Small intestine (tissue), 7 donors: ENCODE measurements at regions not wholly inside any gene's neighbourhood (a gene's known extent, or its start where the extent isn't known, plus 50 kb on each side); places are given as distances from the start of the nearest gene placed in this dataset.

Experiments
- DNase-seq, 2 donors: peaks; one replicate each; pipeline versions ENCODE4 v3.0.0 to v3.0.0-alpha.2; 2013
- FAIRE-seq: peaks from 2 replicates; lab custom pipeline; 2012; peaks lifted over from hg19 to GRCh38; lab: Jason Lieb, UNC
- H3K27ac ChIP-seq, 3 donors: one replicate each; pipeline ENCODE4 v1.5.1; 2013; ENCODE audit warnings: low read length in 2 of 3, mild to moderate bottlenecking in 2 of 3, control low read depth in 1 of 3, inconsistent platforms in 1 of 3, low read depth in 1 of 3, moderate library complexity in 1 of 3
- H3K27me3 ChIP-seq, 3 donors: one replicate each; pipeline ENCODE4 v1.6.1; 2013; ENCODE audit warnings: low read length in 3 of 3, inconsistent platforms in 1 of 3; ENCODE audit not compliant: control insufficient read depth in 3 of 3, insufficient read depth in 3 of 3
- H3K36me3 ChIP-seq, 3 donors: one replicate each; pipeline ENCODE4 v1.6.1; 2013; ENCODE audit warnings: low read length in 3 of 3, inconsistent platforms in 1 of 3, low read depth in 1 of 3, mild to moderate bottlenecking in 1 of 3, moderate library complexity in 1 of 3; ENCODE audit not compliant: control insufficient read depth in 3 of 3, insufficient read depth in 2 of 3
- H3K4me1 ChIP-seq, 3 donors: one replicate each; pipeline ENCODE4 v1.6.1; 2013; ENCODE audit warnings: low read length in 2 of 3, inconsistent platforms in 1 of 3, low read depth in 1 of 3, mild to moderate bottlenecking in 1 of 3, moderate library complexity in 1 of 3; ENCODE audit not compliant: control insufficient read depth in 3 of 3, insufficient read depth in 2 of 3
- H3K4me3 ChIP-seq, 3 donors: one replicate each; pipeline ENCODE4 v1.5.1; 2013; ENCODE audit warnings: low read length in 3 of 3, control low read depth in 1 of 3, inconsistent platforms in 1 of 3, low read depth in 1 of 3, mild to moderate bottlenecking in 1 of 3, moderate library complexity in 1 of 3
- H3K9me3 ChIP-seq, 2 donors: one replicate each; pipeline ENCODE4 v1.6.1; 2013; ENCODE audit warnings: low read depth in 1 of 2, low read length in 1 of 2; ENCODE audit not compliant: control insufficient read depth in 2 of 2, insufficient read depth in 1 of 2
- WGBS, 3 donors: extraction: QIAGEN DNeasy Blood & Tissue Kit; methylation state at CpG; one replicate each; pipeline ENCODE4 v1.1.7; 2013; 5-methylcytosine and 5-hydroxymethylcytosine counted together
- donor health status: healthy with polysubstance abuse.
- donor health status: control.
- donor health status: control.
- donor health status: Bipolar disorder and iron deficiency.
- donor health status: healthy.

- H3K4me1 ChIP-seq = no peaks in the 10 kb centered on the region
- no peaks in the 10 kb centered on the region for H3K9me3 ChIP-seq
- no peak overlapping the region for H3K27ac ChIP-seq
- H3K27me3 ChIP-seq = peaks cover 0 to 13% (median 2%) of the 10 kb centered on the region in 3 donors
- 85 to 89% (median 87%) methylated on average over 7 of the region's 7 CpGs for WGBS, 3 donors
- DNase-seq (no peak), FAIRE-seq (no peak)
- no peaks in the 10 kb centered on the region for H3K36me3 ChIP-seq
- no peak overlapping the region for H3K4me3 ChIP-seq
Measured at GRCh38 chr12:113676117-113676516, 204.4 kb upstream of the LHX5 start.

GRCh38 chr12:113674996-113675395, 203.3 kb upstream of the LHX5 start:
- Histone ChIP-seq H3K4me1 (no peaks in the 10 kb centered on the region), H3K36me3 (no peaks in the 10 kb centered on the region), H3K9me3 (no peaks in the 10 kb centered on the region), H3K27me3 (peaks cover 0 to 23% (median 4%) of the 10 kb centered on the region in 3 donors), H3K4me3 (no peak overlapping the region), H3K27ac (no peak overlapping the region)
- no peak for DNase-seq
- 51 to 62% (median 58%) methylated on average over 9 of the region's 9 CpGs for WGBS, 3 donors
- no peak for FAIRE-seq

- Histone ChIP-seq H3K4me1 (no peaks in the 10 kb centered on the region), H3K4me3 (no peak overlapping the region), H3K27me3 (peaks cover 0 to 29% (median 9%) of the 10 kb centered on the region in 3 donors), H3K27ac (no peak overlapping the region), H3K9me3 (no peaks in the 10 kb centered on the region), H3K36me3 (no peaks in the 10 kb centered on the region)
- FAIRE-seq = no peak
- WGBS, 3 donors = 69 to 75% (median 70%) methylated on average over 7 of the region's 7 CpGs
- no peak for DNase-seq
Measured at GRCh38 chr12:113674302-113674701, 202.6 kb upstream of the LHX5 start.

GRCh38 chr12:113673458-113674238, 202.0 kb upstream of the LHX5 start:
- Histone ChIP-seq H3K36me3 (no peaks in the 10 kb centered on the region), H3K4me3 (no peak overlapping the region), H3K9me3 (no peaks in the 10 kb centered on the region), H3K27me3 (peaks cover 0 to 29% (median 9%) of the 10 kb centered on the region in 3 donors), H3K4me1 (no peaks in the 10 kb centered on the region), H3K27ac (no peak overlapping the region)
- no peak for DNase-seq
- no peak for FAIRE-seq
- WGBS, 3 donors = 46 to 60% (median 57%) methylated on average over 17 to 20 of the region's 20 CpGs

- WGBS, 3 donors = 50 to 81% (median 69%) methylated on average over 1 of the region's 1 CpG
- DNase-seq (no peak), FAIRE-seq (no peak)
Measured at GRCh38 chr12:113670742-113671141, 199.1 kb upstream of the LHX5 start.

GRCh38 chr12:113667676-113668356, 196.1 kb upstream of the LHX5 start:
- H3K27me3 ChIP-seq = peaks cover 0 to 19% (median 17%) of the 10 kb centered on the region in 3 donors
- whole genome bisulfite sequencing, 3 donors = 49 to 59% (median 57%) methylated on average over 6 of the region's 6 CpGs
- no peaks in the 10 kb centered on the region for H3K9me3 ChIP-seq
- FAIRE-seq = no peak
- no peaks in the 10 kb centered on the region for H3K36me3 ChIP-seq
- H3K4me1 ChIP-seq = no peaks in the 10 kb centered on the region
- no peak for DNase-seq
- H3K4me3 ChIP-seq = no peak overlapping the region
- H3K27ac ChIP-seq = no peak overlapping the region

More at GRCh38 chr12:113670742-113671141, 199.1 kb upstream of the LHX5 start:
- Histone ChIP-seq H3K36me3 (no peaks in the 10 kb centered on the region), H3K27me3 (peaks cover 0 to 29% (median 17%) of the 10 kb centered on the region in 3 donors), H3K27ac (no peak overlapping the region), H3K9me3 (no peaks in the 10 kb centered on the region), H3K4me1 (no peaks in the 10 kb centered on the region), H3K4me3 (no peak overlapping the region)

- H3K27ac ChIP-seq = no peak overlapping the region
- no peaks in the 10 kb centered on the region for H3K4me1 ChIP-seq
- H3K27me3 ChIP-seq = peaks cover 0 to 19% (median 17%) of the 10 kb centered on the region in 3 donors
- no peaks in the 10 kb centered on the region for H3K9me3 ChIP-seq
- DNase-seq (no peak), FAIRE-seq (no peak)
- no peaks in the 10 kb centered on the region for H3K36me3 ChIP-seq
- no peak overlapping the region for H3K4me3 ChIP-seq
- 38 to 60% (median 47%) methylated on average over 1 of the region's 1 CpG for WGBS, 3 donors
Measured at GRCh38 chr12:113667095-113667494, 195.4 kb upstream of the LHX5 start.

- peaks cover 0 to 17% (median 17%) of the 10 kb centered on the region in 3 donors for H3K27me3 ChIP-seq
- H3K36me3 ChIP-seq = no peaks in the 10 kb centered on the region
- no peaks in the 10 kb centered on the region for H3K9me3 ChIP-seq
- no peaks in the 10 kb centered on the region for H3K4me1 ChIP-seq
- H3K4me3 ChIP-seq = no peak overlapping the region
- no peak overlapping the region for H3K27ac ChIP-seq
- no peak for FAIRE-seq
- WGBS, 3 donors = 71 to 80% (median 78%) methylated on average over 6 of the region's 6 CpGs
- DNase-seq = no peak
Measured at GRCh38 chr12:113666223-113666622, 194.6 kb upstream of the LHX5 start.
